ENCODE measurements at regions not wholly inside any gene's neighbourhood (a gene's known extent, or its start where the extent isn't known, plus 50 kb on each side); places are given as distances from the start of the nearest gene placed in this dataset.

DNA sequence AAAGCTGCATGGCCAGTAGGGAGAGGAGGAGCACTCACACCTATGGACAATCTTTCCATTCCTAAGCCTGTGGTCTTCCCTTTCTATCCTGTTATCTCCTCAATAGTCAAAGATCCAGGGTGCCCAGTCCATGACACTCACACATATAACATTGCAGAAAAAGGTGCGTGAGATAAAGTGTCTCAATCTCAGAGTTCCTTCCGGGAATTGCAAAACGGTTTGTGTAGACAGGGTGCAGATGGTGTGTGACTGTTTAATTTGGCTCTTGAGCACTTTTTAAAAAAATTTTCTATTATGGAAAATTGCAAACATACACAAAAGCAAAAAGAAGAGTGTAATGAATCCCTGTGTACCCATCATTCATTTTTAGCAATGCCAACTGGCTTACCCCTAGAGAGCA is 1493.6 kb downstream of the AACS start:
- DNase-seq = no peak

DNA sequence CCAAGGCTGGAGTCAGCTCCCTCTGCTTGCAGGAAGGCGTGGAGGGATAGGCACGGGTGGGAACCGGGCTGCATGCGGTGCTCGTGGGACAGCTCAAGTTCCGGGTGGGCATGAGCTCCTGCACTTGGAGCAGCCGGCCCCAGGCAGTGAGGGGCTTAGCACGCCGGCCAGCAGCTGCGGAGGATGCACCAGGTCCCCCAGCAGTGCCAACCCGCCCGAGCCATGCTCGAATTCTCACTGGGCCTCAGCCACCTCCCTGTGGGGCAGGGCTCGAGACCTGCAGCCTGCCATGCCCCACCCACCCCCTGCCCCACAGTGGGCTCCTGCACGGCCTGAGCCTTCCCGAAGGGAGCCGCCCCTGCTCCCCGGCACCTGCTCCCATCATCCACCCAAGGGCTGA is 1501.8 kb downstream of the AACS start:
- DNase-seq = no peak

DNA sequence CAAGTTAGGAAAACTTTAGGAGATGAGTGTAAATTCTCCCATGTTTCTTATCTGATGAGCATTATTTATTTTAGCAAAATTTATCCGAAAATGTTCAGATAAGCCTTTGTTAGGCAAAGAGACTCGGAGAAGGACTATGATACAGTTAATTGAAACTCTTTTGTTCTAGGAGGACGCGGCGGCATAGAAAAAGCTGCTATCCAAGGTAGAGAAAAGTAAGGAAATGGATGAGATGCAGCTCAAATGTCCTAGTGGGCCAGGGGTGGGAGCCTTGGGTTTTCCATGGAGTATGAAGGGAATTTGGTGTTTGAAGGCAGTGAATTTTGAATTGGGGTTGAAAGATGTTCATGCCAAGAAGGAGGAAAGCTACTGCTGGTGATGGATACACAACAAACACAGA is 1504.5 kb downstream of the AACS start:
- DNase-seq = no peak

DNA sequence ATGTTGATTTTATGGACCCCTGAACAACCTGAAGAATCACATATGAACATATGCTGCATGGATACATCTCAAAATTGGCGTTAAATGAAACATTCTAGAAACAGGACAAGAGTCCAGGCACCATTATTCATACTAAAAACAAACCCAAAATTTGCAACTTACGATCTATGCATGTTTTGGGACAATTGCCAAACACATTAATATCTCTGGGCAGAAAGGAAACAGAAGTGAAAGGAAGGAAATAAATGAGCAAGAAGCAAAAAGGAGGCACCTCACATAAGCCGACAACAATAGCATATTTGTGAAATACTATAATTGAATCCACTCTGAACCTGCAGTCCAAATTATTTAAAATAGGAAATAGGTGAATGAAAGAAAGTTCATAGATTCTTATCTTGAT is 1505.3 kb downstream of the AACS start:
- no peak for DNase-seq

DNA sequence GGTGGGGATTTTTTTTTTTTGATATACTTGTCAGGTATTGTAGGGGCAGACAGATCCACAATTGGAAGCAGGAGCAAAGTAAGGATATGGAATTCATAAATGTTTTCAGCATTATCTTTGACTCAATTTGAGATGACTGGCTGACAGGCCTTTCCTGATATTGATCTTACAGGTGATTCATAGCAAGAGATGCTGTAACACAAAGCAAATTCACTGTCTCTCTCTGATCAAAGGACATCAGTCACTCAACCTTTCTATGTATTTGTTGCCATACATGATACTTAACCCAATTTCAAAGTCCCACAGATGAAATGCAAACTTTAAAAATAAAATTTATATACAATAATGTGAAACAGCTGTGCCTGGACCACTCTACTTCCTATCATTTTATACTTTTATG is 1506.9 kb downstream of the AACS start:
- no peak for DNase-seq

DNA sequence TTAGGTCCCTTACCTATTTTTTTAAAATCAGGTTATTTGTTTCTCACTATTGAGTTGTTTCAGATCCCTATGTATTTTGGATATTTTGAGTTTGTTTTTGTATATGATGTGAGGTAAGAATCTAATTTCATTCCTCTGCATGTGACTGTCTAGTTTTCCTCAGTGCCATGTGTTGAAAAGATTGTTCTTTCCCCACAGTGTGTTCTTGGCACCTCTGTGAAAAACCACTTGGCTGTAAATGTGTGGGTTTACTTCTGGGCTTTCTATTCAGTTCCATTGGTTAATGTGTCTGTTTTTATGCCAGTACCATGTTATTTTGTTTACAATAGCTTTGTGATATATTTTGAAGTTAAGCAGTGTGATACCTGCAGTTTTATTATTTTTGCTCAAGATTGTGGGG is 1516.4 kb downstream of the AACS start:
- no peak for DNase-seq

DNA sequence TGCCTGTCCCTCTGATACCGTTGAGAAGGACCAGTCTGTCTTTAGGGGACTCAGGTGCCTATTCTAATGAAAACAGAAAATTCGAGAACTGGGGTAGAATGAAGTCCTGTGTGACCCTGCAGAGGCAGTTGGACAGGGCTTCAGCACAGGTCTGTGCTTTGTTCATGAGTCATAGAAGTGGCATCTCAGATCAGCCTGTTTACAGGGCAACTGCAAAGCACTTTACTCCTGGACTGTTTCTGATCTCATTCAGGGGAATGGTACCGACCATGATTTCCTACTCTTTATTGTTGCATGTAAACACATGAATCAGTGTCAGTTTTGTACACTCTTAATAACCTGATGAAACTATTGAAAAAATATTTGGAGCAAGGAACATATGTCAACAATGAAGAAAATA is 1517.0 kb downstream of the AACS start:
- DNase-seq = no peak

DNA sequence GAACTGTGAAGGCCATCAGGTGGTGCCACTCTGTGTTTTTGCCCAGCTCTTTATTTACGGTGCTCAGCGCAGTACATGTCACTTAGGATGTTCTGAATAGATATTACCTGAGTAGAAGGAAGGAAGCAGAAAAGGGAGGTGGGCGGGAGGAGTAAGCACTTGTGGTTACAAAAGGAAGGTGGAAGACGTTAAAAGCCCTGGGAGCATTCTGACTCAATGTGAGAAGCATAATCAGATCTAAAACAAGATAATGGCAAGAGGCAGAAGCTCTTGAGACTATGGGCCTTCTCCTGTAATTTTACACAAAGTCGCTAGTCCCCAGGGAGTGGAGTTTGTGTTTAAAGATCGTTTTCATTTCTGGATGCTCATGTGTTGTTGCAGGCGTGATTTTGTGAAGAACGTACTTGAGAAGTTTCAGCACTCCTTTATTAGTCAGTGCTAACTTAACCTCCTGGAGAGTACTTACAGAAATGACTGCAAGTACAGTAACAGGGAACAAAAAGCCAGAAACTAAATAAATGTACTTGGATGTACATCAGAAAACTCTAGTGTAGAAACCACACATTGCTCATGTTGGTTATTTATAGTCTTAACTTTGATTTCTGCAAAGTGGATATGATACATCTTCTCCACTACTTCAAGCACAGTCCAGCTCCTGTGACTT is 1523.5 kb downstream of the AACS start:
- DNase-seq = no peak

DNA sequence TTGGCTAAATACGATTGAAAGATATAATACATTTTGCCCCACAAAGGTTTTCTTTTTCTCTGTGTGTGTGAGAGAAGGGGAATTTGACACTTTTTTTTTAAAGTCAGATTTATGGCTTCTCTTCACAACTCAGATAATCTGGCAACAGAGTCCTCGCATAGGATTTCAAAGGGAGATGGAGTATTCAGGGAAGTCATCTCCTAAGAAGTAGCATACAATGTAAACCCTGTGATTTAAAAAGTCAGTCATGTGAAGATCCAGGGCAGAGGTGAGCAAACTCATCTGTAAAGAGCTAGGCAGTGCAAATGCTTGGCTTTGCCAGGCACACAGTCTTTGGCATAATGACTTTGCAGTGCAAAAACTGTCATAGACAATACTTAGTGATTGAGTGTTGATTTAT is 1526.3 kb downstream of the AACS start:
- DNase-seq = no peak

DNA sequence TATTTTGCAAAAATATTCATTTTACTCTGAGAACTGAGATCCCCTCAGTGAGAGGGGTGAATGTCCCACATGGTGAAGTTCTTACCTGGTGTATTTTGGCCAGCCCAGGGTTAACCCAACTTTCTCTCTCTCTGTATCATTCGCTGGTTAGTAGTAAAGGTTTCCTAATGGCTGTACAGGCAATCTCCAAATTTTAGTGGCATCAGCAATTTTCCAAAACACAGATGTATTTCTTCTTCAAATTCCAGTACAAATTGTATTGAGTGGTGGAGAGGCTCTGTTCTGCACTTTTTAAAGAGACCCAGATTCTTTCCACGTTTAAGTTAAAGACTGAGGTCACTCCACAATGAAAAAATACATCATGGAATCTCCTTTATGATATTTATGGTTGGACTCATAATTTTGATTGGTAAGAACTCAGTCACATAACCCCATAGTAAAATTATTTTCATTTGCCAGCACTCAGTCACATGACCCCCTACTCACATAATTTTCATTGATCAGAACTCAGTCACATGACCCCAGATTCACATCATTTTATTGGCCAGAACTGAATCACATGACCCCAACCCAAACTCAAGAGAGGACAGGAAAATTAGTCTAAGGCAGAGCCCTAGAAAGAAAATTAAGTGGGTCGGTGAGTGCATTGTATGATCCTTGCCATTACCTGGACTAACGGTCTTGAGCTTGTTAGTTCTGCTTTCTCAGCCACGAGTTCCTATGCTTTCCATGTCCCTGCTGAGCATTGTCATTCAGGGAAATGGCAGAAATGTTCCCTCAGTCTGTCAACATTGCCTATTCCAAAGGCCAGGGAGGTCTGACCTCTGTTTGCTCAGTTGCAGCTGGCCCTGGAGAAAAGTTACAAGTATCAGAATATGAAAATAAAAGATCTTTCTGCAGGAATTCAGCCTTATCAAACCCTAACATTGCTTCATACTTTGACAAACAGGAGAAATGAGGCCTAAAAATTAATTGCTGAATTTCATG is 1536.2 kb downstream of the AACS start:
- DNase-seq = no peak

DNA sequence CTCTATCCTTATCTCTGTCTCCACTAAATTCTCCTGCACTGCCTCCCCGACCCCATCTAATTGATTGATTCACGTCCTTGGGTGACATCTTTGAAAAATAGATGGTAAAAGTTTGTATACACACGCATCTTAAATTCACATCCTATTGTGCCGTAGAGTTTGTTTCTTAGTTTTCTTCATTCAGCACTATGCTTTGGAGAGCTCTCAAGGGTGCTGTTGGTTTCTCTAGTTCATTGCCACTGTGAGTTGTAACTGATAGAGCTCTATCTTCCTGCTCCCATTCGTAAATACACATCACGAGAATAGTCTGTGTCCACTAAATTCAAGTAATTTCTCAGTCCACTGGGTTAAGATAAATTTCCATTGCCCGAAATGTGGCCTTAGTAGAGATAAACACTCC is 1537.4 kb downstream of the AACS start:
- no peak for DNase-seq

DNA sequence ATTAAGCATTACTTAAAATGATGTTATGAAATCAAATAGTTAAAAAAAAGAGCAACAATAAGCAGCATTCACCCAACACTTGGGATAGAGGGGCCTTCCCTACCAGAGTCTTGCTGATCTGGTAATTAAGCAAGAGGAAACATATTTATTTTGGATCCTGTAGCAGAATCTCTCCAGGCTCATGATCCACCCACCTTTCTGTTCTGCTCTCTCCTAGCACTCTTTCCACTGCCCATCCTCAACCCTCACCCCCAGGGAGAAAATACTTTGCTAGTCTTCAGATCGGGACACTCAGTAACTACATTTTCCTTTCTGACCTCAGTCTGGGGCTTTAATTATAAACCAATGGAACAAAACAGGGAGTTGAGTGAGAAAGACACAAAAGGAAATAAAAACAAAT is 1541.9 kb downstream of the AACS start:
- DNase-seq = no peak

DNA sequence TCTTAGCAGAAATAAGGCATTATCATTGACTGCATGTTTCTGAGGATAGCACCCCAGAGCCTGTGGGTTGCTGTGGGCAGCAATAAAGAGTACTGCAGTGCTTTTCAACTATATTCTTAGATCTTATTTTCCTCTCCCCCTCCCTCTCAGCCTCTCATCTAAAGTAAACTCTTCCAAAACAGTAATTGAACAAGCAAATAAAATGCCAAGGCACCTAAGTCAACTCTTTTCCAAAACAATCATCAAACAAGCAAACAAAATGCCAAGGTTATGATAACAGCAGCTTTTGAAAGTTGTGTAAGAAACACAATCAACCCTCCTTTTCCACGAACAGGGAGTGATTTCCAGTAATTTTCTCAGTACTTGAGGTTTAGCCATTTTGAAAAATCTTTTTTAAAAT is 1542.6 kb downstream of the AACS start:
- no peak for DNase-seq

DNA sequence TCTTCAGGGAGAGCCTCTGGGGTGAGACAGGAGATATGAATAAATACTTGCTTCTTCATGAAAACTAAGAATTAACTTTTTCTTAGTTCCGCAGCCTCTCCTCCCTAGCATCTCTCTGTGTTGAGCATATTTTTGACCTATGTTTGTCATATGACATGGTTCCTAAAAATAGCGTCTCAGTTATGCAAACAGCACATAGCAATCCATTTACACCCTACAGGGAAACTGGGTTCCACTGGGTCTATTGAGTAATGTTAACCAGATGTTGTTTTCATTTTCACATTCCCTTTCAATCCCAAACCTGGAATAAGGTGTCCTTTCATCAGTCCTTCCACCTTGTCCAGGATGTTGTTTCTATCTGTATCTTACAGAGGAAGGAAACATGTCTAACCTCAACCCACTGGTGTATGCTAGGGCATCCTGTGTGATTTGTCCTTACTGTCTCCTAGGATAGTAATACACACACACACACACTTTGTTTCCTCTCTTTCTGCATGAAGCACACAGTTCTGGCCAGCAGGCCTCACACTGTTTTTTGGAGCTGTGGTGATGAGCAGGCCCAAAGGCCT is 1543.5 kb downstream of the AACS start:
- no peak for DNase-seq

DNA sequence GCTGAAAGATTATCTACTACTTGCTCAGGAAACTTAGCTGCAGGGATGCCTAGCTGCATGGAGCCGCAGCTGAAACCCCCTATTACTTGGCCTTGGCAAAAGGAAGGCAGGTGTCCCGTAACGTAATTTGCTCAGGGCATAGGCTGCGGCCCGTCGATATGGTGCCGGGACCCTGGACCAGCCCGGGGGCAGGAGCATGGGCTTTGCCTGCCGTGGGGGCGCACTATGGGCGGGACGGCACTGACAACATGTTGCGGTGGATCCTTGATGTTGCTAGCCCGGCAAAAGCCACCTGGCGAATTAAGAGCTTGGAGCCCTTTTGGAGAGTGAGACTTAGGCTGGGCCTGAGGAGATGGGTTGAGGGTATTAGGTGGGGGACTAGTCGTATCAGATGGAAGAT is 1551.2 kb downstream of the AACS start:
- DNase-seq = no peak

DNA sequence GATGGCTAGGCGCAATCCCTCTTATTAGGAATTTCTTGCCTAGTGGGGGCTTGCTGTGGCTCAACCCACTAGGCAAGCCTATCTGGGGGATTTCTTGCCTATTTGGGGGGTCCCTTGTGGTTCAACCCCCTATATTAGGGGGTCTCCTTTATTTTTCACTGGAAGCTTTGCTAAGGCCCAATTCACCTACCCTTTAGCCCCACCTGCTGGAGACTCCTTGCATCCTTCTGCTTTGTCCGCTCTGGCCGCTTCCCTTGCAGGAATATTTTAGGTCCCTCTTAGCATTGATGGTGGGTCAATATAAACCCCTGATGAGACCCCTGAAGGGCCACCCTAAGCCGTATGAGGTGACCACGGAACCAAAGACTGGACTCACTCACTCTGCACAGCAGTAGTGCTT is 1552.1 kb downstream of the AACS start:
- DNase-seq = no peak

DNA sequence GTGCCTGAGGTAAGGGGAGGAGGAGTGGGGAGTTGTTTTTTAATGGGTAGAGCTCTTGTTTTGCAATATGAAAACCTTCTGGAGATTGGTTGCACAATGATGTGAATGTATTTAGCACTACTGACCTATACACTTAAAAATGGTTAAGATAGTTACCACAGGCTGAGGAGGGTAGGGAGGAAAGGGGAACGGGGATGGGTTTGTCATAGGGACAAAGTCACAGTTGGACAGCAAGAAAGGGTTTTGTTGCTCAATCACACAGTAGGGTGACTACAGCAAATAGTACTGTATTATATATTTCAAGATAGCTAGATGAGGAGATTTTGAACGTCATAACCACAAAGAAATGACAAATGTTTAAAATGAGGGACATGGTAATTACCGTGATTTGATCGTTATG is 1562.4 kb downstream of the AACS start:
- no peak for DNase-seq

DNA sequence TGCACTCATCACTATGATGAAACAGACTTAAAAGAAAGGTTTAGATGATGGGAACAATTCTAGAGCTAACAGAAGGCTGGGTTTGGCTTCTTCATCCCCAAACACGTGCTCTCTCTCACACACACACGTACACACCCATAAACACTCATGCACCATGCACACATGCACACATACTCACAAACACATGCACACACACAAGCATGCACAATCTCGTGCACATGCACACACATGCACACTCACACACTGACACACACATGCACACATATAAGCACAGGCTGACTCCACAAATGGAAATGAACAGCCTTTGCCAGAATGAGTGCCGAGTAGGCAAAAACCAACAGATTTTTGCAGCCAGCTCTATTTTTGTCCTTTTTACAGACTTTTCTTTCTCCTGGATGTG is 1571.6 kb downstream of the AACS start:
- no peak for DNase-seq

DNA sequence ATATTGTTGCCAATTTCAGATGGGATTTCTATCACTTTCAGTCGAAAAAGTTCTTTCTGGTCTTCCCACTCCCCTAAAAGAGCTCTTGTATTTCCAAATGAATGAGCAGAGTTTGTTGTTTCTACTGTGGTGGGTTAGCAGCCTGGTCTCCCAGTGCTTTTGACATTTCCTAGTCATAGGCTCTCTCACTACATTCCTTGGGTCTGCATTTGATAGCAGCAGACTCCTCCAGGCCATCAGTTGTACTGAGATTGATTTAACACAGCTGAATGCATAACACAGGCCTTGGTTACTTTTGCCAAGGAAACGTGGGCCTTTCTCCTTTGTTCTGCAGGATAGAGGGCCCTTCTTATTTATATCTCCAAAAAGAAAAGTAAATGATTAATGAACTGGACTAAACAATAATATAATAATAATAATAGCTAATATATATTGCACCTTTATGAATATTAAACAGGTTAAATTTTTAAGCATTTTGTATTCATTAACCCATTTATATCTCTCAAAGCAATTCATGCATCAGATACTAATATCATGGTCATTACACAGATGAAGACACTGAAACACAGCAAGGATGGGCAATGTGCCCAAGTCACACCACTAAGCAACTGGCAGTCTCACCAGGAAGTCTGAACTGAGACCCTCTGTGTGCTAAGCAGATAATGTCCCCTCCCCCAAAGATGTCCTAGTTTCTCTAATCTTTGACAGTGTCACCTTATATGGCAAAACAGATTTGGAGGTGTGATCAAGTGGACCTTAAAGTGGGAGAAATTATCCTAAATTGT is 1579.2 kb downstream of the AACS start:
- no peak for DNase-seq

DNA sequence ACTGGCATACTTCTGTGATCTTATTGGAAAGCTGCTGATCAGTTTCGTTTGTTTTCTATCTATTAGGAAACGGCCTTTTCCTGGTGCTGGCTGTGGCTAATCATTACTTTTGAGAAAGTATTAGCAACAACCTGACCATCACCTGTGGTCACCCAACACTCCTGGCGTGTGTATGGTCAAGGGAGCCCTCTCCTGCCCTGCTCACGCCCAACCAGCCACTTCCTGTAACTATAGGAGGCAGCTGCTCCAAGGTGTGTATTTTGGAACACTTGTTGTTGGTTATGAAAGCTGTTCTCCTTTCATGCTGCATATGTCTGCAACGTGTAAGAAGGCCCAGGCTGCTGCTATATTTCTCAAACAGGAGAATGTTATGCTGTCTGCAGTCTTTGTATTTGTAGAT is 1582.8 kb downstream of the AACS start:
- DNase-seq = no peak

DNA sequence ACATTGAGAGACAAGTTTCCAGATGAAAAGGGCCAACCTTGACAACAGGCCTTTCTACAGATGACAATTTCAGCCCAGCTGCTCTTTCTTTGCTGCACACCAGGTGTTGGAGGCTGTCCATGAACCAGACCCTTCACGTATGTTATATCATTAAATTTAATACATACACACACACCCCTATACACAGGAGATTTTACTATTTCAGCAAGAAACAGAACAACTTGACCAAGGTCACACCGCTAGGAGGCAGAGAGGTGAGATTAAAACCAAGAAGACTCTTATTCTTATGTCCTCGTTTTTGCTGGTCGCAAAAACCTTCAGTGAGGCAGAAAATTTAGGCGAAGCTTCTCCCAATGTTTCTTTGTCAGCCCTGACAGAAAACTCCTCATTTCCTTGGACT is 1585.9 kb downstream of the AACS start:
- no peak for DNase-seq

DNA sequence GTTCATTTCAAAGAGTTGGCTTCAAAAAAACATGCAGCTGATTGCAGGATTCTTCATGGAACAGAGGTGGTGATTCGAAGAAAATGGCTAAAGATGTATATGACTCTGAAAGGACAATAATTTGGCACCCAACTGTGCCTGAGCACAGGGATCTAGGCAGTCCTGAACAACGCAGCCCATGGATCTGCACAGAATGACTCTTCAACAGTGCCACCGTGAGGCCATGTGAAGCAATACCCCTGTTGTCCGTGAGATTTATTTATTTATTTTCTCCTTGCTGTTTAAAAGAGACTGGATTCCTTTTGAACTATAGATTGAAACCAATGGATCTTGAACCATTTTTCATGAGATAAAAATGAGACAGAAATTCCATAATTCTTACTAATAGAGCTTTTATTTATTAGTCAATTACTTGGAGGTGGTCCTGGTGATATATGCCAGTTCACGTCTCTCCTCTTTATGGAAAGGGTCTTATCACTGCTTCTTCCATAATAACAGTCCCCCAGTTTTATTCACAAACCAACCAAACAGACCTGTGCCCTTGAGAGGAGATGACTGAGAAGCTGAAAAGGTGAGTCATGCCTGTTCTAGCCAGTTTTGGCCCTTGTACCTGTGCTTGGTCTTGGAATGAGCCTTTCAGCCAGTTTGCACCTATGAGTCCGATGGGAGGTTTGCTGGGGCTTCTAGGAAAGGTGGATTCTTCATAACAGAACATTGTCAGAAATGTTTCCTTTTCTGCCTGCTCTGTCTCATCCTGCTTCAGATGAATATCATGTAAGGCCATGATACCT is 1598.3 kb downstream of the AACS start:
- DNase-seq = no peak

DNA sequence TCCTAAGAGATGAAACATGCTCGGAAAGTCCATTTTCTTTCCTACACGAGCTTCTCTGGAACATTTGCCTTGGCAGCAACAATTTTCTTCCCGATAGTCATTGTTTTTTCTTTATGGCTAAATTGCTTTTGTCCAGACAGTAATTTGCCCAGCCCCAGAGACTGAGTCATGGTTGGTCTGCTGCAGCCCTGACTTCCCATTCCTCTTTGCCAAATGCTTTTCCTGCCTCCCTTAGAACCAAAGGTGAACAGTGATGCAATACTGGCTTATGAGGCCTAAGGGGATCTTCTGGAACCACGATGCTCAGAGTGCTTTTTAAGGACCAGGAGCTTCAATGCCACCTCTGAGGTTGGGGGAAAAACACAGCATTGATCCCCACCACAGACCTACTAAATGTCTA is 1599.6 kb upstream of the TMEM132C start:
- DNase-seq = no peak

Measured in activated CD4-positive, alpha-beta T cell treated with anti-CD3 and anti-CD28 coated beads, Interleukin-2, amount 50 U/mL, for 4 hours (primary cell).